ENCODE measurements at regions not wholly inside any gene's neighbourhood (a gene's known extent, or its start where the extent isn't known, plus 50 kb on each side); places are given as distances from the start of the nearest gene placed in this dataset.
"Not testable (repeated sequence)": the region's sequence is repeated elsewhere in the genome, so short reads cannot be mapped to it uniquely, and the experiment has no call there.

- DNase-seq: peak; percentile 18
Observed at GRCh38 chr12:61993734-61994345, 266.4 kb upstream of the USP15 start.

- no peak for DNase-seq
Observed at GRCh38 chr12:61996717-61997116, 263.5 kb upstream of the USP15 start.

GRCh38 chr12:61998791-61999190, 261.4 kb upstream of the USP15 start:
- no peak for DNase-seq

- DNase-seq: no peak
Observed at GRCh38 chr12:61999311-61999710, 260.9 kb upstream of the USP15 start.

- no peak for DNase-seq
Observed at GRCh38 chr12:62001424-62001823, 258.8 kb upstream of the USP15 start.

- no peak for DNase-seq
Observed at GRCh38 chr12:62003226-62003625, 257.0 kb upstream of the USP15 start.

- no peak for DNase-seq
Observed at GRCh38 chr12:62003701-62004100, 256.5 kb upstream of the USP15 start.

GRCh38 chr12:62005615-62006014, 254.6 kb upstream of the USP15 start:
- DNase-seq: no peak

GRCh38 chr12:62006076-62006732, 254.0 kb upstream of the USP15 start:
- peak; percentile 41 for DNase-seq

GRCh38 chr12:62008703-62009102, 251.5 kb upstream of the USP15 start:
- DNase-seq: no peak

- DNase-seq: no peak
Observed at GRCh38 chr12:62009445-62009844, 250.8 kb upstream of the USP15 start.

- DNase-seq: not testable (repeated sequence)
Observed at GRCh38 chr12:62010331-62010906, 249.8 kb upstream of the USP15 start.

- DNase-seq: not testable (repeated sequence)
Observed at GRCh38 chr12:62010973-62011372, 249.2 kb upstream of the USP15 start.

GRCh38 chr12:62014330-62014729, 245.9 kb upstream of the USP15 start:
- no peak for DNase-seq

GRCh38 chr12:62016021-62016420, 244.2 kb upstream of the USP15 start:
- no peak for DNase-seq

GRCh38 chr12:62021808-62022207, 238.4 kb upstream of the USP15 start:
- DNase-seq: no peak

GRCh38 chr12:62028536-62028935, 231.7 kb upstream of the USP15 start:
- no peak for DNase-seq

GRCh38 chr12:62032870-62033269, 227.3 kb upstream of the USP15 start:
- DNase-seq: no peak

- DNase-seq: no peak
Observed at GRCh38 chr12:62044450-62045135, 215.6 kb upstream of the USP15 start.

- DNase-seq: no peak
Observed at GRCh38 chr12:62045211-62045610, 215.0 kb upstream of the USP15 start.

GRCh38 chr12:62050785-62051184, 209.4 kb upstream of the USP15 start:
- DNase-seq: no peak

GRCh38 chr12:62069976-62070375, 190.2 kb upstream of the USP15 start:
- DNase-seq: no peak

- not testable (repeated sequence) for DNase-seq
Observed at GRCh38 chr12:62073236-62073635, 187.0 kb upstream of the USP15 start.

GRCh38 chr12:62075870-62076269, 184.3 kb upstream of the USP15 start:
- DNase-seq: no peak

Measured in activated CD4-positive, alpha-beta T cell treated with anti-CD3 and anti-CD28 coated beads, Interleukin-2, amount 50 U/mL, for 16 hours (primary cell).